T-helper 1 cell treated with Interleukin-12 subunit alpha and Interleukin-12 subunit beta and Interleukin-4 antibody, amounts not matched to agents 30 ng/mL and 1 ng/mL, for 36 hours (primary cell): ENCODE measurements at regions not wholly inside any gene's neighbourhood (a gene's known extent, or its start where the extent isn't known, plus 50 kb on each side); places are given as distances from the start of the nearest gene placed in this dataset.
"Not testable (repeated sequence)": the region's sequence is repeated elsewhere in the genome, so short reads cannot be mapped to it uniquely, and the experiment has no call there.

Experiments used
- intact Hi-C: fragments of 100-400 bp; cut with micrococcal nuclease; formaldehyde crosslinking; loops from one replicate; pipeline ENCODE4 v1.15.1; 2024

DNA sequence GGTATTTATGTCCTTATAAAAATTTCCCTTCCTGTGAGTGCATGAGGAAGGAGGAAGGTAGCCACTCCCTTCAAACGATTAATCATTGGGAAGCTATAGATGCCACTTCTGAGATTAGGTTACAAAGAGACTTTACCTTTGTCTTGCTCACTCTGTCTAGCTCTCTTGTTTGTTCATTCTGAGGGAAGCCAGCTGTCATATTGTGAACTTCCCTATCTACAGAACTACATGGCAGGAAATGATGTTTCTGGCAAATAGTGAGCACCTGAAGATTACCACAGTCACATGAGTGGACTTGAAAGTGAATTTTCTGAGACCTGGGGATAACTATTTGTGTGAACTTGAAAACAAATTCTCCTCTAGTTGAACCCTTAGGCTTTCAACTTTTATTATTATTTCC is 776.8 kb downstream of the CCDC85A start:
- intact Hi-C loops: no loop called here

GRCh38 chr2:56962673-56963072 is 778.9 kb downstream of the CCDC85A start:
- intact Hi-C loops: no loop called here

- intact Hi-C loops: no loop called here
These were observed 785.7 kb downstream of the CCDC85A start for GRCh38 chr2:56969513-56969912.

GRCh38 chr2:56971383-56971974 is 787.7 kb downstream of the CCDC85A start:
- intact Hi-C loops: no loop called here

GRCh38 chr2:56981554-56981953 is 797.8 kb downstream of the CCDC85A start:
- intact Hi-C loops: no loop called here

GRCh38 chr2:56985609-56986008 is 801.8 kb downstream of the CCDC85A start:
- intact Hi-C loops: no loop called here

GRCh38 chr2:57022496-57022895 is 838.7 kb downstream of the CCDC85A start:
- intact Hi-C loops: no loop called here

GRCh38 chr2:57044931-57045635 is 861.3 kb downstream of the CCDC85A start:
- intact Hi-C loops: no loop called here

- intact Hi-C loops: no loop called here
These were observed 865.5 kb downstream of the CCDC85A start for GRCh38 chr2:57049273-57049672.

DNA sequence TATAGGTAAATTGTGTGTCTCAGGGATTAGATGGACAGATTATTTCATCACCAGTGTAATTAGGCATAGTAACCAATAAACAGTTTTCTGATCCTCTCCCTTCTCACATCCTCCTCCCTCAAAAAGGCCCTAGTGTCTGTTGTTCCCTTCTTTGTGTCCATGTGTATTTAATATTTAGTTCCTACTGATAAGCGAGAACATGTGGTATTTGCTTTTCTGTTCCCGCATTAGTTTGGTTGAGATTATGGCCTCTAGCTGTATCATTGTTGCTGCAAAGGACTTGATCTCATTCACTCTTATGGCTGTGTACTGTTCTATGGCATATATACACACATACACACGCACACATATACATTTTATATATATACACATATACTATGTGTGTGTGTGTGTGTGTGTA is 866.2 kb downstream of the CCDC85A start:
- intact Hi-C loops: no loop called here

DNA sequence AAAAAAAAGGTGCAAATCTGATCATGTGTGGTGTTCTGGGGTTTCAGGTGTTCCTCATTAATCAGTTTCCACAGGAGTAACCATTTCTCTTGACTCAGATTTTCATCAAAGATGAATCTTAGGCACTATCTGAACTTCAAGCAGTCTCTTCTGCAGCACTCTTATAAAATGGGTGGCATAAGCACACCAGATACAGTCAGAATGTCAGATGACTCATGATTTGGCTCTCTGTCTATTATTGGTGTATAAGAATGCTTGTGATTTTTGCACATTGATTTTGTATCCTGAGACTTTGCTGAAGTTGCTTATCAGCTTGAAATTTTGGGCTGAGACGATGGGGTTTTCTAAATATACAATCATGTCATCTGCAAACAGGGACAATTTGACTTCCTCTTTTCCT is 882.5 kb downstream of the CCDC85A start:
- intact Hi-C loops: not testable (repeated sequence)

DNA sequence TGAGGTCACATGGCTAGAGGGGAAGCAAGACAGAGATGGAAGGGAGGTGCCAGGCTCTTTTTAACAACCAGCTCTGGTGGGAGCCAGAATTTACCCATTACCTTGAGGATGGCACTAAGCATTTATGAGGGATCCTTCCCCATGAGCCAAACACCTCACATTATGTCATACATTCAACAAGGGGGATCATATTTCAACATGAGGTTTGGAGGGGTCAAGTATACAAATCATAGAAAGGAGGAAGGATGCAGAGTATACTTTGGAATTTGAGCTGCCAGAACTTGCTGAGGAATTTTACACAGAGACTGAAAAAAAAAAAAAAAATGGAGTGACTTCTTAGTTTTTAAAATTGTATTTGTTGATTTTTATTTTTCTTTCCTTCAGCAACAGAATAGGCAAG is 891.4 kb downstream of the CCDC85A start:
- intact Hi-C loops: no loop called here

DNA sequence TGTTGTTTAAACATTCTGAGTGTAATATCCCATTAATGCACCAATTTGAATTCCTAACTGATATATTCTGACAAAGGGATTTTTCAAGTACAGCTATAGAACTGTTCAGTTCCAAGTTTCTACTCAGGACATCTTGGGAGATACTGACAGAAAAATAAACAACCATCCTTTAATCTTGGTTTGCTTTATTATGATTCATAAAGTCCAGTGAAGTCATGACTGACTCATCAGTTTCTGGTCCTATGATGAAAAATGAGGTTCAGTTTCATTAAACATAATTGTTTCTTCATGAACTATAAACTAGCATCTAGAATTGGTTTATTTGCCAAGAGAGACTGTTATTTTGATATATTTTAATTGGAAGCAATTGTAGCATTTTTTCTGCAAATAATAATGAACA is 896.2 kb downstream of the CCDC85A start:
- intact Hi-C loops: no loop called here

DNA sequence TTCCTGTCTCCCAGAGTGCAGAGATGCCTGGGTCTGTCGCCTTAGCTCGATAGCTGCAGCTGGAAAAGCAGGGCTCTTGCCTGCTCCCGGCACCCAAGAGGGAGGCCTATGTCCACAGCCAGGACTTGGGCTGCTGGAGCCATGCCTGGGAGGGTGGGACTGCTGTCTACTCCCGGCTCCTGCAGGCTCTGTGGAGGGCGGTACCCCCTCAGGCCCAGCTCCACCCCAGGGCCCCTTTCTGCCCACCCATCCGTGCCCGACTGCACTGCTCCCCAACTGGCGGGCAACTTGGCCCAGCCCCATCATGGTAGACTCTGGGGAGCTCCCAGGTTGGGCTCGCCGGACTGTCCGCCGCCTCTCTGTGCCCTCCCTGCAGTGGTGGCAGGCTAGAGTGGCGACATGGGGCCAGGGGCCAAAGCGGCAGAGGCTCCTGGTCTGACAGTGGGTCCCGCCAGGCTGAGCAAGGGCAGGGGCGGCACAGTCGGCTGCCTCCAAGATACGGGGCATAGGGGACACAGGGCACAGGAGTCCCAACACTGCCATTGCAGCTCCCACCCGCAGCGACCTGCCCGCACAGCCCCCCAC is 901.0 kb downstream of the CCDC85A start:
- intact Hi-C loops: no loop called here

GRCh38 chr2:57093020-57093419 is 909.2 kb downstream of the CCDC85A start:
- intact Hi-C loops: no loop called here

- intact Hi-C loops: no loop called here
These were observed 914.1 kb downstream of the CCDC85A start for GRCh38 chr2:57097855-57098254.

GRCh38 chr2:57100436-57100835 is 916.6 kb downstream of the CCDC85A start:
- intact Hi-C loops: no loop called here

DNA sequence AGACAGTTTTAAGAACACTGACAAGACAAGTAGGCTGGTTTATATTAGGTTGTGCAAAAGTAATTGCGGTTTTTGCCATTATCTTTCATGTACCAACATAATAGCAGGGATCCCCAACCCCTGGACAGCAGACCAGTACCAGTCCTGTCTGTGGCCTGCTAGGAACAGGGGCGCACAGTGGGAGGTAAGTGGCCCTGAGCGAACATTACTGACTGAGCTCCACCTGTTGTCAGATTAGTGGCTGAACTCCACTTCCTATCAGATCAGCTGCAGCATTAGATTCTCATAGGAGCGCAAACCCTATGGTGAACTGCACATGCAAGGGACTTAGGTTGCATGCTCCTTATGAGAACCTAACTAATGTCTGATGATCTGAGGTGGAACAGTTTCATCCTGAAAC is 921.9 kb downstream of the CCDC85A start:
- intact Hi-C loops: no loop called here

GRCh38 chr2:57107353-57107752 is 923.6 kb downstream of the CCDC85A start:
- intact Hi-C loops: no loop called here

GRCh38 chr2:57111531-57111930 is 927.7 kb downstream of the CCDC85A start:
- intact Hi-C loops: no loop called here

- intact Hi-C loops: no loop called here
These were observed 927.5 kb upstream of the VRK2 start for GRCh38 chr2:57119141-57119540.

GRCh38 chr2:57126410-57126809 is 920.2 kb upstream of the VRK2 start:
- intact Hi-C loops: no loop called here

- intact Hi-C loops: no loop called here
These were observed 907.4 kb upstream of the VRK2 start for GRCh38 chr2:57139179-57139578.
